Right lobe of liver (tissue), 6 donors: ENCODE measurements at regions not wholly inside any gene's neighbourhood (a gene's known extent, or its start where the extent isn't known, plus 50 kb on each side); places are given as distances from the start of the nearest gene placed in this dataset.

Source experiments
- ATAC-seq, 4 donors: fragments of 200-7000 bp; cut with Tn5 transposase; one replicate each; pipeline ENCODE4 v1.9.1; 2020; ENCODE audit warnings: mild to moderate bottlenecking in 4 of 4, moderate library complexity in 4 of 4
- DNase-seq, 3 donors: peaks; one replicate each; pipeline ENCODE4 v3.0.0-alpha.2; 2020
- H3K27ac ChIP-seq, 3 donors: fragments of 200-600 bp; one replicate each; pipeline ENCODE4 v1.8.0; 2022
- H3K27me3 ChIP-seq, 2 donors: fragments of 200-600 bp; one replicate each; pipeline ENCODE4 v1.8.0; 2022
- H3K36me3 ChIP-seq, 4 donors: fragments of 200-600 bp; sonication (generic) in 1 of 4; one replicate each; pipeline versions ENCODE4 v1.5.1 to v1.8.0; 2017 to 2022; ENCODE audit warnings: control low read depth in 1 of 4
- H3K4me1 ChIP-seq, 4 donors: fragments of 200-600 bp; sonication (generic) in 1 of 4; one replicate each; pipeline versions ENCODE4 v1.5.1 to v1.8.0; 2017 to 2022; ENCODE audit warnings: control low read depth in 1 of 4
- H3K4me3 ChIP-seq, 3 donors: fragments of 200-600 bp; one replicate each; pipeline ENCODE4 v1.8.0; 2022
- H3K9me3 ChIP-seq, 4 donors: fragments of 200-600 bp; sonication (generic) in 1 of 4; one replicate each; pipeline versions ENCODE4 v1.5.1 to v1.8.0; 2017 to 2022; ENCODE audit warnings: control low read depth in 1 of 4
- POLR2A ChIP-seq: fragments of 450-650 bp; IDR thresholded peaks from one replicate; pipeline ENCODE4 v1.6.1; 2017; ENCODE audit warnings: antibody characterized with exemption, mild to moderate bottlenecking
- WGBS: methylation state at CpG from one replicate; pipeline ENCODE4 v1.1.6; 2018; ENCODE audit warnings: low coverage, low lambda C conversion rate; ENCODE audit not compliant: insufficient coverage; ENCODE audit errors: missing lambda C conversion rate; 5-methylcytosine and 5-hydroxymethylcytosine counted together
- intact Hi-C, 2 donors: fragments of 100-400 bp; cut with DNase I; formaldehyde crosslinking; loops; one replicate each; pipeline versions ENCODE4 v1.11.2 to v1.14.1; 2022
- TF ChIP-seq, protein P1 (sequence below), 4 donors: fragments of 200-600 bp in 3 of 4; fragments of 450-650 bp in 1 of 4; IDR thresholded peaks; one replicate each; pipeline versions ENCODE4 v1.5.1 to v1.8.0; 2016 to 2022; ENCODE audit warnings: antibody characterized with exemption in 4 of 4, mild to moderate bottlenecking in 2 of 4
- donor health status: DM: no; HTN: yes; CAD: no.
- donor health status: DM: no; HTN: no; CAD: no.
- donor health status: DM: no; HTN: no; CAD: no.
- donor health status: DM: no; HTN: yes; CAD: no.
- donor health status: DM: no; HTN: yes; CAD: no.

- DNase-seq (no peak), ATAC-seq (no peak)
- intact Hi-C loops: no loop called here
- no peak overlapping the region for H3K4me3 ChIP-seq
- no peaks in the 10 kb centered on the region for H3K36me3 ChIP-seq
- TF ChIP-seq POLR2A: no peak
- TF ChIP-seq, protein P1, sequence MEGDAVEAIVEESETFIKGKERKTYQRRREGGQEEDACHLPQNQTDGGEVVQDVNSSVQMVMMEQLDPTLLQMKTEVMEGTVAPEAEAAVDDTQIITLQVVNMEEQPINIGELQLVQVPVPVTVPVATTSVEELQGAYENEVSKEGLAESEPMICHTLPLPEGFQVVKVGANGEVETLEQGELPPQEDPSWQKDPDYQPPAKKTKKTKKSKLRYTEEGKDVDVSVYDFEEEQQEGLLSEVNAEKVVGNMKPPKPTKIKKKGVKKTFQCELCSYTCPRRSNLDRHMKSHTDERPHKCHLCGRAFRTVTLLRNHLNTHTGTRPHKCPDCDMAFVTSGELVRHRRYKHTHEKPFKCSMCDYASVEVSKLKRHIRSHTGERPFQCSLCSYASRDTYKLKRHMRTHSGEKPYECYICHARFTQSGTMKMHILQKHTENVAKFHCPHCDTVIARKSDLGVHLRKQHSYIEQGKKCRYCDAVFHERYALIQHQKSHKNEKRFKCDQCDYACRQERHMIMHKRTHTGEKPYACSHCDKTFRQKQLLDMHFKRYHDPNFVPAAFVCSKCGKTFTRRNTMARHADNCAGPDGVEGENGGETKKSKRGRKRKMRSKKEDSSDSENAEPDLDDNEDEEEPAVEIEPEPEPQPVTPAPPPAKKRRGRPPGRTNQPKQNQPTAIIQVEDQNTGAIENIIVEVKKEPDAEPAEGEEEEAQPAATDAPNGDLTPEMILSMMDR (IDR thresholded peaks at IDR 0.05): no peak
- 87% methylated on average over 5 of the region's 5 CpGs for WGBS
- H3K4me1 ChIP-seq: no peaks in the 10 kb centered on the region
- H3K9me3 ChIP-seq: no peaks in the 10 kb centered on the region
- H3K27ac ChIP-seq: no peak overlapping the region
- no peaks in the 10 kb centered on the region for H3K27me3 ChIP-seq
Observed at GRCh38 chr5:174220417-174220816, 174.9 kb downstream of the NSG2 start.

DNA sequence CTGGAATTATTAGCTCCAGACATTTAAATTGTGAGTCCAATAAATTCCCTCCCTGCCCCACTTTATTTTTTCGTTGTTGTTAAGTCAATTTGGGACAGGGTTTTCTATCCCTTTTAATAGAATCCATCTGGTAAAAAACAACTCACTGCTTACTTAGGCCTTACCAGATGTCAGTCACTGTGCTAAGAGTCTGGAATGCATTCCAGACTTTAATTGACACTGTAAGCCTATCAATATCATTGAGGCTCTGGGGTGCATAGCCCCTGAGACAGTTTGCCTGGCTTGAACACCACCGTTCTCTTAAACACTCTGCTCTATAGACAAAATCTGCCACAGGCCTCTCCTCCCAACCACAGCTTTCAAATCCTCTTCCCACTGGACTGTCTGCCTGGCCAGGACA, 175.9 kb downstream of the NSG2 start:
- intact Hi-C loops: no loop called here
- TF ChIP-seq, protein P1 (IDR thresholded peaks at IDR 0.05): no peak
- TF ChIP-seq POLR2A: no peak
- Histone ChIP-seq H3K4me1 (no peaks in the 10 kb centered on the region), H3K27ac (no peak overlapping the region), H3K9me3 (no peaks in the 10 kb centered on the region), H3K4me3 (no peak overlapping the region), H3K27me3 (no peaks in the 10 kb centered on the region), H3K36me3 (no peaks in the 10 kb centered on the region)
- no peak for DNase-seq
- no peak for ATAC-seq
- 52% methylated on average over 2 of the region's 2 CpGs for WGBS

DNA sequence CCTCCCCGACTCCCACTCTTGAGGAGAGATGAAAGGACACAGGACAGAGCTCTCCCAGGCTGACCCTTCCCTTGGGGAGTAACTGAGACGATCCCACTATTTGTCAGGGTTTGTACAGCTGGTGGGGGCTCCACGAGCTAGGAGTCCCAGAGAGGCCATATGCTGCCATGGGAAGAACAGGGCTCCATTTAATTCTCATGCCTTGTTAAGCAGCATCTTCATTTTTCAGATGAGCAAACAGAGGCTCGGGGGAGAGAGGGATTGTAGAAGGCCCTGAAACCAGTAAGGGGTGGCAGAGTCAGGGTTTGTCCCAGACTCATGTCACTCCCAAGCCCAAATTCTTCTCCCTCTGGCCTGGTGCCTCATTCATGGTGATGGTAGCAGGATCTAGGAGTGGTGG, 176.4 kb downstream of the NSG2 start:
- Histone ChIP-seq H3K4me3 (no peak overlapping the region), H3K27me3 (no peaks in the 10 kb centered on the region), H3K36me3 (no peaks in the 10 kb centered on the region), H3K9me3 (no peaks in the 10 kb centered on the region), H3K4me1 (no peaks in the 10 kb centered on the region), H3K27ac (no peak overlapping the region)
- DNase-seq (no peak), ATAC-seq (no peak)
- WGBS: 63% methylated on average over 2 of the region's 4 CpGs
- no peak for TF ChIP-seq POLR2A
- intact Hi-C loops: no loop called here

DNA sequence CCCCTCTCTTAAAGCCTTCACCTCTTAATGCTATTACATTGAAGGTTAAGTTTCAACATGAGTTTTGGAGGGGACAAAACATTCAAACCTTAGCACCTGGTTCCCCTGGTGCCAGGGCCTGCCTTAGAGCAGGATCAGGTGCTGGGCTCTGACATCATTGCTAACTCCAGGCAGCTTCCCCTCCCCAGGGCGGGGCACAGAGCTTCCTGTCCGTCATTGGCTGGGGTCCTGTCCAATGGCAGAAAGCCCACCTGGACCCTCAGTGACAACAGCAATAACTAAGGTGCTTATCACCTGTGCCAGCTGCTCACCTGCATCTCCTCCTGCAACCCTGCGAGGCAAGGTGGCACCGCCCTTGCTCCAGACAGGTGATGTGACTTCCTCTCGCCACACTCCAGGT, 177.4 kb downstream of the NSG2 start:
- H3K4me1 ChIP-seq: no peaks in the 10 kb centered on the region
- no peak overlapping the region for H3K4me3 ChIP-seq
- no peak overlapping the region for H3K27ac ChIP-seq
- DNase-seq (no peak), ATAC-seq (no peak)
- TF ChIP-seq, protein P1 (IDR thresholded peaks at IDR 0.05): no peak
- no peak for TF ChIP-seq POLR2A
- H3K27me3 ChIP-seq: no peaks in the 10 kb centered on the region
- H3K9me3 ChIP-seq: no peaks in the 10 kb centered on the region
- intact Hi-C loops: no loop called here
- H3K36me3 ChIP-seq: no peaks in the 10 kb centered on the region
- 85% methylated on average over 4 of the region's 5 CpGs for WGBS

DNA sequence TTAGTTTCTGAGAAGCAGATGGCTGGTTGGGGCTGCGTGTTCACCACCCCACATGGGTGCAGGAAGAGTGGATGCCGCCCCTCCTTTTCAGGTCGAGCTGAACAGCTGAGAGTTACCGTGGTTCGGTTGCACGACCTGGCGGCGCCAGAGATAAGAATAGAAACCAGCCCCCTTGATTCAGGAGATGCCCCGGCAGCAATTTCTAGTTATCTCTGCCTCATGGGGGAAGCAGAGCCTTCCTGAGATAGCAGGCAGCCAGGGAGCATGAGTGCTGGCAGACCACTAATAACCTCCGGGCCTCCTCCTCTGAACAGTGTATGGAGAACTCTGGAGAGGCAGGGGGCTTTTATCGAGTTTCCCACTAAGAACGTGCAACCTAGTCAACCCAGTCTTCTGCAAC, 177.8 kb downstream of the NSG2 start:
- no peak for DNase-seq
- 64% methylated on average over 4 of the region's 12 CpGs for WGBS
- TF ChIP-seq POLR2A: no peak

GRCh38 chr5:174229068-174229467, 183.6 kb downstream of the NSG2 start:
- WGBS: 35% methylated on average over 1 of the region's 1 CpG
- Histone ChIP-seq H3K4me1 (no peaks in the 10 kb centered on the region), H3K9me3 (no peaks in the 10 kb centered on the region), H3K27ac (no peak overlapping the region), H3K4me3 (no peak overlapping the region), H3K36me3 (no peaks in the 10 kb centered on the region), H3K27me3 (no peaks in the 10 kb centered on the region)
- no peak for DNase-seq
- ATAC-seq: no peak
- TF ChIP-seq, protein P1 (IDR thresholded peaks at IDR 0.05): no peak
- no peak for TF ChIP-seq POLR2A
- intact Hi-C loops: no loop called here

More for the DNA sequence above, 177.8 kb downstream of the NSG2 start:
- peak in 1 of 4 donors; percentile 34 for ATAC-seq
- H3K9me3 ChIP-seq: no peaks in the 10 kb centered on the region
- intact Hi-C loops: no loop called here
- no peak overlapping the region for H3K27ac ChIP-seq
- no peak overlapping the region for H3K4me3 ChIP-seq
- H3K4me1 ChIP-seq: no peaks in the 10 kb centered on the region
- no peaks in the 10 kb centered on the region for H3K27me3 ChIP-seq
- no peaks in the 10 kb centered on the region for H3K36me3 ChIP-seq
